Keratinocyte (primary cell): ENCODE measurements at regions not wholly inside any gene's neighbourhood (a gene's known extent, or its start where the extent isn't known, plus 50 kb on each side); places are given as distances from the start of the nearest gene placed in this dataset.

Source experiments
- CTCF ChIP-seq, 3 experiments: IDR thresholded peaks in 1 of 3; conservative IDR thresholded peaks in 1 of 3; optimal IDR thresholded peaks in 1 of 3; 2 replicates in 2 of 3; 3 replicates in 1 of 3; pipeline versions ENCODE3 to v1.5.1; 2011; ENCODE audit warnings: low read length in 3 of 3, mild to moderate bottlenecking in 3 of 3, moderate library complexity in 2 of 3, control low read depth in 1 of 3, inconsistent platforms in 1 of 3; ENCODE audit not compliant: insufficient read depth in 2 of 3; ENCODE audit errors: extremely low read depth in 1 of 3
- EZH2 ChIP-seq: IDR thresholded peaks from one replicate; pipeline ENCODE4 v1.6.1; 2012; ENCODE audit warnings: inconsistent platforms, mild to moderate bottlenecking, low read length, moderate library complexity

DNA sequence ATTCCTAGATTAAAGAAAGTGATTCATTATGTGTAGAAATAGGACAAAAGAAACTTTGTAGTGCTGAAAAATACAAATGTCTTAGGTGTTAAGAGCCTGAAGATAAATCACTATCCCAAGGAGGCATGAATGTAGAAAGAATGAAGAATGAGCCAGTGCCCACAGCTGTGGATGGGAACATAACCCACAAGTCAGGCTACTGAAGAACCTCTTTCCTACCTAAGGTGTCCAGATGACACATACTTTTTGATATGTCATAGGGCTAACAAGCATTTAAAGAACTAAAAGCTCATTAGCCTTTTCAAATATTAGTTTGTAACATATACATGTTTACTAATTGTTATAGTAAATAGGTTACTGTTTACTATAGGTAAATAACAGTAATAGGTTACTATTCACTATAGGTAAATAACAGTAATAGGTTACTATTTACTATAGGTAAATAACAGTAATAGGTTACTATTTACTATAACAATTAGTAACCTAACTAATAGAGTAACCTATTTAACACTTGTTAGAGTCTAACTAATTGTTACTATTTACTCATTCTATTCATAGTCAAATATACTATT is 275.0 kb upstream of the KYNU start:
- TF ChIP-seq CTCF (optimal IDR thresholded peaks at IDR 0.05 in 1 of 3, IDR thresholded peaks at IDR 0.05 in 1 of 3, conservative IDR thresholded peaks at IDR 0.05 in 1 of 3; ENCODE audit: extremely low read depth in 1 of 3, insufficient read depth in 2 of 3, low read length in 3 of 3) (no peak), EZH2 (no peak)
